SK-N-SH (cell line): ENCODE measurements at regions not wholly inside any gene's neighbourhood (a gene's known extent, or its start where the extent isn't known, plus 50 kb on each side); places are given as distances from the start of the nearest gene placed in this dataset.

Source experiments
- CTCF ChIA-PET: fragments of 300-600, 350-600 bp; formaldehyde crosslinking; extraction: SDS; loops from one replicate; lab custom pipeline; 2021; lab: Yijun Ruan, JAX
- POLR2A ChIA-PET: fragments of 350-600 bp; sonication (Branson Sonifier 250); formaldehyde crosslinking; extraction: SDS; loops from one replicate; lab custom pipeline; 2020; ENCODE audit warnings: antibody characterized with exemption, inconsistent platforms; lab: Yijun Ruan, JAX
- DNase-seq: peaks from one replicate; pipeline ENCODE4 v3.0.0; 2012
- H2AFZ ChIP-seq: fragments of 200-600 bp; sonication (generic); 2 replicates; pipeline ENCODE4 v1.8.1; 2016; ENCODE audit warnings: antibody characterized with exemption, mild to moderate bottlenecking, low read depth
- H3F3A ChIP-seq: fragments of 200-600 bp; sonication (generic); replicated peaks from 2 replicates; pipeline ENCODE3; 2016; ENCODE audit warnings: antibody characterized with exemption, mild to moderate bottlenecking; ENCODE audit not compliant: insufficient read depth
- H3K27ac ChIP-seq, 2 experiments: fragments of 200-500 bp in 1 of 2; fragments of 200-600 bp in 1 of 2; sonication (Bioruptor generic) in 1 of 2; sonication (generic), shearing (Covaris generic) in 1 of 2; 2 replicates each; pipeline versions ENCODE4 v1.5.1 to v1.6.1; 2014 to 2016; ENCODE audit warnings: low read depth in 2 of 2, inconsistent platforms in 1 of 2, low read length in 1 of 2, mild to moderate bottlenecking in 1 of 2, mixed read lengths in 1 of 2
- H3K27me3 ChIP-seq: fragments of 200-600 bp; sonication (generic), shearing (Covaris generic); 2 replicates; pipeline ENCODE4 v1.6.1; 2016; ENCODE audit warnings: mixed run types; ENCODE audit not compliant: insufficient read depth
- H3K36me3 ChIP-seq, 2 experiments: fragments of 200-500 bp in 1 of 2; fragments of 200-600 bp in 1 of 2; sonication (Bioruptor generic) in 1 of 2; sonication (generic) in 1 of 2; replicated peaks in 1 of 2; 2 replicates each; pipeline versions ENCODE3 to v1.5.1; 2014 to 2016; ENCODE audit warnings: low read length in 1 of 2, mild to moderate bottlenecking in 1 of 2; ENCODE audit not compliant: insufficient read depth in 2 of 2, control insufficient read depth in 1 of 2
- H3K4me1 ChIP-seq, 2 experiments: fragments of 200-500 bp in 1 of 2; fragments of 200-600 bp in 1 of 2; sonication (Bioruptor generic) in 1 of 2; sonication (generic), shearing (Covaris generic) in 1 of 2; 2 replicates each; pipeline versions ENCODE4 v1.5.1 to v1.6.1; 2014 to 2016; ENCODE audit warnings: low read depth in 1 of 2, low read length in 1 of 2, mixed run types in 1 of 2; ENCODE audit not compliant: insufficient read depth in 2 of 2, control insufficient read depth in 1 of 2
- H3K4me2 ChIP-seq: fragments of 200-600 bp; sonication (generic), shearing (Covaris generic); 2 replicates; pipeline ENCODE4 v1.6.1; 2017; ENCODE audit warnings: mixed run types
- H3K4me3 ChIP-seq, 2 experiments: fragments of 200-500 bp in 1 of 2; fragments of 200-600 bp in 1 of 2; sonication (Bioruptor generic) in 1 of 2; sonication (generic), shearing (Covaris generic) in 1 of 2; 2 replicates each; pipeline versions ENCODE4 v1.5.1 to v1.8.1; 2014 to 2016; ENCODE audit warnings: low read depth in 2 of 2, inconsistent platforms in 1 of 2, low read length in 1 of 2, mild to moderate bottlenecking in 1 of 2, mixed read lengths in 1 of 2, moderate library complexity in 1 of 2
- H3K79me2 ChIP-seq: fragments of 200-600 bp; sonication (generic); 2 replicates; pipeline ENCODE4 v1.8.1; 2017; ENCODE audit warnings: mild to moderate bottlenecking; ENCODE audit not compliant: insufficient read depth
- H3K9ac ChIP-seq: fragments of 200-600 bp; sonication (generic); 2 replicates; pipeline ENCODE4 v1.6.1; 2017; ENCODE audit warnings: mixed run types
- H3K9me2 ChIP-seq: fragments of 200-600 bp; sonication (generic); 2 replicates; pipeline ENCODE4 v1.6.1; 2017; ENCODE audit warnings: mixed run types
- H3K9me3 ChIP-seq: fragments of 200-600 bp; sonication (generic); 2 replicates; pipeline ENCODE4 v1.6.1; 2017; ENCODE audit warnings: mixed run types, mild to moderate bottlenecking, moderate library complexity
- H4K20me1 ChIP-seq: fragments of 200-600 bp; sonication (generic); 2 replicates; pipeline ENCODE4 v1.6.1; 2017; ENCODE audit warnings: mild to moderate bottlenecking, mixed run types; ENCODE audit not compliant: insufficient read depth
- CHD2 ChIP-seq: fragments of 150-350 bp; IDR thresholded peaks from 2 replicates; pipeline ENCODE4 v1.6.1; 2018; ENCODE audit warnings: low read length; ENCODE audit not compliant: partially characterized antibody
- EP300 ChIP-seq, 2 experiments: IDR thresholded peaks; 2 replicates each; pipeline versions ENCODE4 v1.4.0 to v1.6.1; 2012; ENCODE audit warnings: borderline replicate concordance in 1 of 2, low read depth in 1 of 2, low read length in 1 of 2
- FOXM1 ChIP-seq: IDR thresholded peaks from 2 replicates; pipeline ENCODE4 v1.4.0; 2012; ENCODE audit warnings: low read depth, mild to moderate bottlenecking
- GABPA ChIP-seq: IDR thresholded peaks from 2 replicates; pipeline ENCODE4 v1.4.0; 2012; ENCODE audit warnings: low read depth, mild to moderate bottlenecking
- GATA2 ChIP-seq: sonication (generic); formaldehyde crosslinking; IDR thresholded peaks from 2 replicates; pipeline ENCODE4 v1.5.0; 2020; ENCODE audit warnings: mild to moderate bottlenecking, missing genetic modification reagents
- NFIC ChIP-seq: IDR thresholded peaks from 2 replicates; pipeline ENCODE4 v1.4.0; 2012; ENCODE audit warnings: borderline replicate concordance
- RAD21 ChIP-seq: IDR thresholded peaks from 2 replicates; pipeline ENCODE4 v1.6.1; 2012; ENCODE audit warnings: mild to moderate bottlenecking, low read length
- RCOR1 ChIP-seq: fragments of 150-350 bp; IDR thresholded peaks from 2 replicates; pipeline ENCODE4 v1.6.1; 2017; ENCODE audit warnings: antibody characterized with exemption, low read length
- SMC3 ChIP-seq: IDR thresholded peaks from 2 replicates; pipeline ENCODE4 v1.6.1; 2012; ENCODE audit warnings: low read depth, low read length, improper control_type of control experiment
- TEAD4 ChIP-seq: IDR thresholded peaks from 2 replicates; pipeline ENCODE4 v1.4.0; 2012; ENCODE audit warnings: mild to moderate bottlenecking, borderline replicate concordance; ENCODE audit not compliant: insufficient read depth
- WGBS: methylation state at CpG from one replicate; pipeline ENCODE4 v1.1.6; 2017; ENCODE audit warnings: low lambda C conversion rate; 5-methylcytosine and 5-hydroxymethylcytosine counted together
- TF ChIP-seq, protein P1 (sequence below): fragments of 150-350 bp; IDR thresholded peaks from 2 replicates; pipeline ENCODE4 v1.6.1; 2016; ENCODE audit warnings: mild to moderate bottlenecking, low read depth, low read length
- TF ChIP-seq, protein P2 (sequence below): IDR thresholded peaks from 2 replicates; pipeline ENCODE4 v1.4.0; 2012; ENCODE audit warnings: low read depth, borderline replicate concordance
- TF ChIP-seq, protein P3 (sequence below): IDR thresholded peaks from 2 replicates; pipeline ENCODE4 v1.4.0; 2012; ENCODE audit warnings: low read depth, borderline replicate concordance

DNA sequence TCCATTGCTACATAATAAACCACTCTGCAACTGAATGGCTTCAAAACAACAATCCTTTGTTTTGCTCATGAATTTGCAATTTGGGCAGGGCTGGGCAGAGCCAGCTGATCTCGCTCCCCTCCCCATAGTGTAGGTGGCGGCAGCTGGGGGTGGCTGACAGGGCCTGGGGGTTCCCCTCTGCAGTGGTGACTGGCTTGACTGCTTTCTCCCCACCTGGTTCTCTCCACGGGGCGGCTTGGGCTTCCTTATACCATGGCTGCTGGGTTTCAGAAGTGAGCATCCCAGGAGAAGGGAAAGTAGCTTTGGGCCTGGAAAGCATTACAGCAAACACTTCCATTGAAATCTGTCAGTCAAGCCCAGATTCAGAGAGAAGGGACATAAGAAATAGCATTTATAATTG is 129.7 kb upstream of the ZBTB40 start:
- Histone ChIP-seq H3K9me3 (no peaks in the 10 kb centered on the region), H3K9ac (no peak overlapping the region), H3K27me3 (no peaks in the 10 kb centered on the region; the same call in 1 of the 2 replicates), H3K27ac (no peak overlapping the region), H2AFZ (no peak overlapping the region), H4K20me1 (no peaks in the 10 kb centered on the region), H3K9me2 (no peaks in the 10 kb centered on the region), H3F3A (no peaks in the 10 kb centered on the region), H3K4me2 (no peak overlapping the region), H3K4me1 (peaks cover 0 to 62% of the 10 kb centered on the region in 2 experiments; a peak in 2 of 4 replicates), H3K4me3 (no peak overlapping the region)
- no peak for DNase-seq
- 60% methylated on average over 2 of the region's 4 CpGs for WGBS
- ChIA-PET POLR2A (no interaction called here), CTCF (no interaction called here)
- no peak for TF ChIP-seq SMC3
- TF ChIP-seq RCOR1: no peak
- no peak for TF ChIP-seq GATA2
- TF ChIP-seq, all 33 proteins: peak for 0
- Histone ChIP-seq H3K79me2 (no peaks in the 10 kb centered on the region), H3K36me3 (no peaks in the 10 kb centered on the region)

DNA sequence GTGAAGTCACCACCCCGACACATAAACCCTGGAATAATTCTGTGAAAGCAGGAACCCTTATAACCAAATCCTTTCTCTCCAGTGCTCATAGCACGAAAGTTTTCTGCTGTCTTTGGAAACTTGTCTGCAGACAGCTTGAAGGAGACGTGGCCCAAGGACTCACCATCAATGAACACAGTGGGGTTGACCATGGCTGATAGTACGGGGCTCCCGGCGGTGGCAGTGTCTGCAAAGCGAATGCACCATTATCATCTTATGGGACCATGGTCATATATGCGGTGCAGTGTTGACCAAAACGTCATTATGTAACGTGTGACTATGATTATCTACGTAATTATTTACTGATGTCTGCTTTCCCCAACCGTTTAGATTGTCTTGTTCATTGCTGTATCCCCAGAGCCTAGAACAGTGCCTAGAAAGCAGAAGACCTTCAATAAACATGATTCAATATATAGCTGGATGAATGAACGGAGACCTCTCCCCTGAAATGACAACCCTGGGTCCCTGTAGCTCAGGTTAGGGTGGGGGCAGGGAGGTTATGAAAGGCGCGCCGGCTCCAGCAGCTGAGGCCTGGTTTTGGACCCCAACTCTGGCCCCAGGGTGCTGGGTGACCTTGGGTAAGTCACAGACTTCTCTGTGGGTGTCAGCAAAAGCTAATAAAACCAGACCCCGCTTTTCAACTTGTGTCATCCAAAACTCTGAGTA is 128.4 kb upstream of the ZBTB40 start:
- no peaks in the 10 kb centered on the region for H3K36me3 ChIP-seq
- TF ChIP-seq RAD21 (0 out of 2 replicates have a peak, but pooled peaks have one; percentile 9), FOXM1 (no peak), NFIC (no peak), TEAD4 (no peak)
- ChIA-PET POLR2A (no interaction called here), CTCF (no interaction called here)
- no peaks in the 10 kb centered on the region for H3K9me2 ChIP-seq
- no peak overlapping the region for H3K4me2 ChIP-seq
- H3K27me3 ChIP-seq: no peaks in the 10 kb centered on the region; the same call in 1 of the 2 replicates
- no peaks in the 10 kb centered on the region for H3K79me2 ChIP-seq
- H4K20me1 ChIP-seq: no peaks in the 10 kb centered on the region
- 62% methylated on average over 14 of the region's 17 CpGs for WGBS
- H3K4me3 ChIP-seq: no peak overlapping the region
- no peak for DNase-seq
- no peak overlapping the region for H3K9ac ChIP-seq
- H3K27ac ChIP-seq: peak overlapping the region in 1 of 2 experiments; percentile 60; a peak in 2 of 4 replicates
- no peaks in the 10 kb centered on the region for H3K9me3 ChIP-seq
- H2AFZ ChIP-seq: no peak overlapping the region
- peaks cover 0 to 60% of the 10 kb centered on the region in 2 experiments; a peak in 2 of 4 replicates for H3K4me1 ChIP-seq
- H3F3A ChIP-seq: no peaks in the 10 kb centered on the region

DNA sequence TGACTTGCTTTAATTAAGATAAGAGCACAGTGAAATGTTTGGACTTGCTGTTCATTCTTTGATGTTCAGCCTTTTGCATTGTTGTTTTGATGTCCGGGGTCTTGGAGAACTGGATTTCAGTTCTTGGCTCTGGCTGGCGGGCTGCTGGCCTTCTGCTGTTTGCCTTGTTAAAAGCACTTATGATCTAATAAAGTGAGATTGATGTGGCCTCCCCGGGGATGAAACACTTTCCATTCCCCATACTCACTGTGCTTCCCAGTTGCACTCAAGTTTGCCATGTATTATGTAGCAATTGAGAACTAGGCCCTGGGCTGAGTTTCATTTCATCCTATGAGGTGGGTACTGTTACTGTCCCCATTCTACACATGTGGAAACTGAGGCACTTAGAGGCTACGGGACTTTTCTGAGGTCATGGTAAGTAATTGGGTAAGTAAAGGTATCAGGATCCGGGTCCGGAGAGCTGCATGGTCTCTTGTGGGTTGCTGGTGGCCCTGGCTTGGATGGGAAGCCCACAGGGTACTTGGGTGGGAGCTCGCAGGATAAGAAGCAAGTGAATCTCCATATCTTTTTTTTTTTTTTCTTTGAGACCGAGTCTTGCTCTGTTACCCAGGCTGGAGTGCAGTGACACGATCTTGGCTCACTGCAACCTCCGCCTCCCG is 127.7 kb upstream of the ZBTB40 start:
- POLR2A ChIA-PET: no interaction called here
- Histone ChIP-seq H3K4me2 (no peak overlapping the region), H3F3A (no peaks in the 10 kb centered on the region), H3K9me3 (no peaks in the 10 kb centered on the region), H3K79me2 (no peaks in the 10 kb centered on the region), H3K27ac (peak overlapping the region in 1 of 2 experiments; percentile 60; a peak in 2 of 4 replicates), H2AFZ (no peak overlapping the region), H4K20me1 (no peaks in the 10 kb centered on the region), H3K4me1 (peaks cover 0 to 61% of the 10 kb centered on the region in 2 experiments; a peak in 2 of 4 replicates), H3K27me3 (no peaks in the 10 kb centered on the region; the same call in 1 of the 2 replicates), H3K36me3 (no peaks in the 10 kb centered on the region), H3K9me2 (no peaks in the 10 kb centered on the region), H3K9ac (no peak overlapping the region), H3K4me3 (no peak overlapping the region)
- CTCF ChIA-PET: no interaction called here
- 46% methylated on average over 11 of the region's 11 CpGs for WGBS
- peak; percentile 65 for DNase-seq
- no peak; the same call in 1 of the 2 replicates for TF ChIP-seq GATA2
- TF ChIP-seq, protein P1, sequence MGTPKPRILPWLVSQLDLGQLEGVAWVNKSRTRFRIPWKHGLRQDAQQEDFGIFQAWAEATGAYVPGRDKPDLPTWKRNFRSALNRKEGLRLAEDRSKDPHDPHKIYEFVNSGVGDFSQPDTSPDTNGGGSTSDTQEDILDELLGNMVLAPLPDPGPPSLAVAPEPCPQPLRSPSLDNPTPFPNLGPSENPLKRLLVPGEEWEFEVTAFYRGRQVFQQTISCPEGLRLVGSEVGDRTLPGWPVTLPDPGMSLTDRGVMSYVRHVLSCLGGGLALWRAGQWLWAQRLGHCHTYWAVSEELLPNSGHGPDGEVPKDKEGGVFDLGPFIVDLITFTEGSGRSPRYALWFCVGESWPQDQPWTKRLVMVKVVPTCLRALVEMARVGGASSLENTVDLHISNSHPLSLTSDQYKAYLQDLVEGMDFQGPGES: no peak
- TF ChIP-seq RAD21: peak; percentile 0; the same call in 1 of the 2 replicates
- peak in 1 of 2 experiments; percentile 46; a peak in 2 of 4 replicates for TF ChIP-seq EP300 (IDR thresholded peaks at IDR 0.05; ENCODE audit: borderline replicate concordance in 1 of 2, low read depth in 1 of 2, low read length in 1 of 2)
- TF ChIP-seq CHD2: no peak
- TF ChIP-seq, protein P2, sequence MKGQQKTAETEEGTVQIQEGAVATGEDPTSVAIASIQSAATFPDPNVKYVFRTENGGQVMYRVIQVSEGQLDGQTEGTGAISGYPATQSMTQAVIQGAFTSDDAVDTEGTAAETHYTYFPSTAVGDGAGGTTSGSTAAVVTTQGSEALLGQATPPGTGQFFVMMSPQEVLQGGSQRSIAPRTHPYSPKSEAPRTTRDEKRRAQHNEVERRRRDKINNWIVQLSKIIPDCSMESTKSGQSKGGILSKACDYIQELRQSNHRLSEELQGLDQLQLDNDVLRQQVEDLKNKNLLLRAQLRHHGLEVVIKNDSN: no peak
- TF ChIP-seq GABPA: no peak
- TF ChIP-seq, protein P3, sequence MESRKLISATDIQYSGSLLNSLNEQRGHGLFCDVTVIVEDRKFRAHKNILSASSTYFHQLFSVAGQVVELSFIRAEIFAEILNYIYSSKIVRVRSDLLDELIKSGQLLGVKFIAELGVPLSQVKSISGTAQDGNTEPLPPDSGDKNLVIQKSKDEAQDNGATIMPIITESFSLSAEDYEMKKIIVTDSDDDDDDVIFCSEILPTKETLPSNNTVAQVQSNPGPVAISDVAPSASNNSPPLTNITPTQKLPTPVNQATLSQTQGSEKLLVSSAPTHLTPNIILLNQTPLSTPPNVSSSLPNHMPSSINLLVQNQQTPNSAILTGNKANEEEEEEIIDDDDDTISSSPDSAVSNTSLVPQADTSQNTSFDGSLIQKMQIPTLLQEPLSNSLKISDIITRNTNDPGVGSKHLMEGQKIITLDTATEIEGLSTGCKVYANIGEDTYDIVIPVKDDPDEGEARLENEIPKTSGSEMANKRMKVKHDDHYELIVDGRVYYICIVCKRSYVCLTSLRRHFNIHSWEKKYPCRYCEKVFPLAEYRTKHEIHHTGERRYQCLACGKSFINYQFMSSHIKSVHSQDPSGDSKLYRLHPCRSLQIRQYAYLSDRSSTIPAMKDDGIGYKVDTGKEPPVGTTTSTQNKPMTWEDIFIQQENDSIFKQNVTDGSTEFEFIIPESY: no peak
- TF ChIP-seq NFIC: no peak
